ENCODE measurements at regions not wholly inside any gene's neighbourhood (a gene's known extent, or its start where the extent isn't known, plus 50 kb on each side); places are given as distances from the start of the nearest gene placed in this dataset.
A peak's percentile ranks its signal among the peaks of the same experiment; 100 is the strongest.

- no peak for TF ChIP-seq ZBTB33 (IDR thresholded peaks at IDR 0.05)
- no peak for TF ChIP-seq JUND (IDR thresholded peaks at IDR 0.05)
- no peak for TF ChIP-seq HNF4A (conservative IDR thresholded peaks at IDR 0.05)
- no peak for TF ChIP-seq HNF4G (IDR thresholded peaks at IDR 0.05)
- no peak for TF ChIP-seq GABPA (IDR thresholded peaks at IDR 0.05 in 1 of 2, conservative IDR thresholded peaks at IDR 0.05 in 1 of 2)
- TF ChIP-seq RAD21 (IDR thresholded peaks at IDR 0.05): peak; percentile 66 to 75
- TF ChIP-seq FOXA1 (IDR thresholded peaks at IDR 0.05): no peak
- peak; percentile 58 for TF ChIP-seq CTCF (IDR thresholded peaks at IDR 0.05; ENCODE audit: low read depth, low read length, missing input control)
- no peak for TF ChIP-seq EGR1 (IDR thresholded peaks at IDR 0.05; ENCODE audit: low read depth in 2 of 2)
- TF ChIP-seq MAX (IDR thresholded peaks at IDR 0.05): no peak
- 30% methylated on average over 4 of the region's 4 CpGs for WGBS
Observed at GRCh38 chr4:11765849-11766453, 337.3 kb upstream of the HS3ST1 start.

GRCh38 chr4:11748164-11748872 lies 319.6 kb upstream of the HS3ST1 start:
- Histone ChIP-seq H3K27me3 (ENCODE audit: control insufficient read depth in 4 of 4, insufficient read depth in 4 of 4, low read length in 3 of 4) (peaks cover 0 to 3% (median 0%) of the 10 kb centered on the region in 4 donors), H3K9me3 (ENCODE audit: control insufficient read depth in 4 of 4, low read length in 3 of 4) (no peaks in the 10 kb centered on the region), H3K27ac (ENCODE audit: low read depth in 1 of 2, low read length in 2 of 2) (no peak overlapping the region), H3K4me1 (ENCODE audit: control insufficient read depth in 4 of 4, insufficient read depth in 4 of 4, low read length in 3 of 4) (no peaks in the 10 kb centered on the region), H3K4me3 (ENCODE audit: low read depth in 1 of 3, low read length in 3 of 3) (no peak overlapping the region), H3K9ac (ENCODE audit: low read depth in 1 of 2, low read length in 2 of 2) (no peak overlapping the region), H3K36me3 (ENCODE audit: control insufficient read depth in 4 of 4, insufficient read depth in 3 of 4, low read depth in 1 of 4, low read length in 3 of 4) (no peaks in the 10 kb centered on the region)
- 53% methylated on average over 7 of the region's 7 CpGs for WGBS
- no peak for DNase-seq (ENCODE audit: low spot score)
- TF ChIP-seq TAF1 (conservative IDR thresholded peaks at IDR 0.05) (no peak), HNF4A (conservative IDR thresholded peaks at IDR 0.05) (no peak), GABPA (IDR thresholded peaks at IDR 0.05 in 1 of 2, conservative IDR thresholded peaks at IDR 0.05 in 1 of 2) (no peak), ATF3 (IDR thresholded peaks at IDR 0.05) (no peak), HNF4G (IDR thresholded peaks at IDR 0.05) (no peak), CTCF (IDR thresholded peaks at IDR 0.05; ENCODE audit: low read depth, low read length, missing input control) (no peak), ZBTB33 (IDR thresholded peaks at IDR 0.05) (no peak), SP1 (IDR thresholded peaks at IDR 0.05) (no peak), RAD21 (IDR thresholded peaks at IDR 0.05) (no peak), NR2F2 (IDR thresholded peaks at IDR 0.05) (no peak), EGR1 (IDR thresholded peaks at IDR 0.05; ENCODE audit: low read depth in 2 of 2) (no peak), REST (IDR thresholded peaks at IDR 0.05) (no peak), FOXA2 (IDR thresholded peaks at IDR 0.05) (no peak), JUND (IDR thresholded peaks at IDR 0.05) (no peak)

More at GRCh38 chr4:11765849-11766453, 337.3 kb upstream of the HS3ST1 start:
- no peak for DNase-seq (ENCODE audit: low spot score)
- no peak overlapping the region for H3K4me3 ChIP-seq (ENCODE audit: low read depth in 1 of 3, low read length in 3 of 3)
- no peaks in the 10 kb centered on the region for H3K4me1 ChIP-seq (ENCODE audit: control insufficient read depth in 4 of 4, insufficient read depth in 4 of 4, low read length in 3 of 4)
- H3K27ac ChIP-seq (ENCODE audit: low read depth in 1 of 2, low read length in 2 of 2): no peak overlapping the region
- no peak overlapping the region for H3K9ac ChIP-seq (ENCODE audit: low read depth in 1 of 2, low read length in 2 of 2)
- peaks cover 0 to 4% (median 0%) of the 10 kb centered on the region in 4 donors for H3K27me3 ChIP-seq (ENCODE audit: control insufficient read depth in 4 of 4, insufficient read depth in 4 of 4, low read length in 3 of 4)
- H3K36me3 ChIP-seq (ENCODE audit: control insufficient read depth in 4 of 4, insufficient read depth in 3 of 4, low read depth in 1 of 4, low read length in 3 of 4): no peaks in the 10 kb centered on the region
- H3K9me3 ChIP-seq (ENCODE audit: control insufficient read depth in 4 of 4, low read length in 3 of 4): no peaks in the 10 kb centered on the region
